HepG2 (cell line): ENCODE measurements at regions not wholly inside any gene's neighbourhood (a gene's known extent, or its start where the extent isn't known, plus 50 kb on each side); places are given as distances from the start of the nearest gene placed in this dataset.

Source experiments
- ATAC-seq: fragments of 200-7000 bp; cut with Tn5 transposase; 3 replicates; pipeline ENCODE4 v1.9.1; 2020; ENCODE audit warnings: mild to moderate bottlenecking, moderate library complexity
- BruUV-seq: library from RNA; stranded (reverse); fragments of 400-500 nt; replicated peaks from 2 replicates; lab custom pipeline; 2021; lab: Mats Ljungman, UMichigan
- CTCF ChIA-PET: fragments of 300-600 bp; formaldehyde crosslinking; extraction: SDS; loops from one replicate; lab custom pipeline; 2021; ENCODE audit warnings: low total read pairs, inconsistent platforms, low intra/inter-chr PET ratio; lab: Yijun Ruan, JAX
- POLR2A ChIA-PET: fragments of 350-600 bp; sonication (Branson Sonifier 250); formaldehyde crosslinking; loops from one replicate; lab custom pipeline; 2020; ENCODE audit warnings: antibody characterized with exemption, inconsistent platforms; lab: Yijun Ruan, JAX
- DNase-seq: peaks from one replicate; pipeline ENCODE4 v3.0.0-alpha.2; 2015; ENCODE audit warnings: low spot score
- FAIRE-seq: peaks from 3 replicates; lab custom pipeline; 2011; peaks lifted over from hg19 to GRCh38; lab: Jason Lieb, UNC
- H2AFZ ChIP-seq: one replicate; pipeline ENCODE4 v1.6.1; 2011; ENCODE audit warnings: low read length, inconsistent platforms
- H3K27ac ChIP-seq: fragments of 300-600 bp; 3 replicates; pipeline ENCODE4 v1.8.0; 2011; ENCODE audit warnings: mixed run types, mild to moderate bottlenecking, mixed read lengths, low read length, inconsistent platforms; ENCODE audit not compliant: insufficient read depth; ENCODE audit errors: extremely low read length
- H3K27me3 ChIP-seq, 2 experiments: fragments of 200-600 bp in 1 of 2; 2 replicates in 1 of 2; 3 replicates in 1 of 2; pipeline versions ENCODE4 v1.6.0 to v1.8.0; 2011; ENCODE audit warnings: low read length in 2 of 2, mild to moderate bottlenecking in 2 of 2, moderate library complexity in 2 of 2, inconsistent platforms in 1 of 2; ENCODE audit not compliant: insufficient read depth in 2 of 2, control insufficient read depth in 1 of 2
- H3K36me3 ChIP-seq, 2 experiments: fragments of 200-600 bp in 1 of 2; replicated peaks in 1 of 2; 2 replicates in 1 of 2; 3 replicates in 1 of 2; pipeline versions ENCODE4 v1.5.1 to v1.8.0; 2011; ENCODE audit warnings: low read length in 2 of 2, inconsistent platforms in 1 of 2; ENCODE audit not compliant: insufficient read depth in 2 of 2, control insufficient read depth in 1 of 2
- H3K4me1 ChIP-seq: 2 replicates; pipeline ENCODE4 v1.5.1; 2012; ENCODE audit warnings: low read length, inconsistent platforms; ENCODE audit not compliant: insufficient read depth
- H3K4me2 ChIP-seq: 2 replicates; pipeline ENCODE4 v1.6.0; 2011; ENCODE audit warnings: low read depth, low read length, inconsistent platforms
- H3K4me3 ChIP-seq, 3 experiments: fragments of 200-600 bp in 1 of 3; sonication (generic), shearing (Covaris generic) in 1 of 3; replicated peaks in 1 of 3; 2 replicates each; pipeline ENCODE4 v1.5.1; 2011 to 2016; ENCODE audit warnings: low read length in 3 of 3, inconsistent platforms in 2 of 3, low read depth in 2 of 3, mild to moderate bottlenecking in 2 of 3, control low read depth in 1 of 3, mixed read lengths in 1 of 3; ENCODE audit not compliant: insufficient read depth in 1 of 3
- H3K79me2 ChIP-seq: one replicate; pipeline ENCODE4 v1.6.1; 2011; ENCODE audit warnings: low read length, inconsistent platforms; ENCODE audit not compliant: insufficient read depth
- H3K9ac ChIP-seq: 2 replicates; pipeline ENCODE4 v1.6.0; 2011; ENCODE audit warnings: mild to moderate bottlenecking, low read depth, low read length, inconsistent platforms; ENCODE audit not compliant: insufficient read depth
- H3K9me3 ChIP-seq: 2 replicates; pipeline ENCODE4 v1.5.1; 2012; ENCODE audit warnings: mild to moderate bottlenecking, low read length
- H4K20me1 ChIP-seq: 2 replicates; pipeline ENCODE4 v1.6.0; 2011; ENCODE audit warnings: inconsistent platforms, mild to moderate bottlenecking, low read length, moderate library complexity; ENCODE audit not compliant: insufficient read depth
- ARID2 ChIP-seq: sonication (generic); formaldehyde crosslinking; IDR thresholded peaks from 2 replicates; pipeline ENCODE4 v1.8.1; 2022; ENCODE audit warnings: mild to moderate bottlenecking, missing genetic modification reagents, borderline replicate concordance
- ETV6 ChIP-seq: sonication (generic); formaldehyde crosslinking; conservative IDR thresholded peaks from 2 replicates; pipeline ENCODE4 v1.4.0; 2020; ENCODE audit warnings: missing genetic modification reagents
- MAFK ChIP-seq, 2 experiments: IDR thresholded peaks in 1 of 2; conservative IDR thresholded peaks in 1 of 2; 2 replicates each; pipeline ENCODE4 v1.6.1; 2011; ENCODE audit warnings: improper control_type of control experiment in 2 of 2, low read length in 2 of 2
- TEAD2 ChIP-seq: sonication (generic); formaldehyde crosslinking; IDR thresholded peaks from 2 replicates; pipeline ENCODE4 v1.9.0; 2021; ENCODE audit warnings: missing genetic modification reagents
- ZBTB20 ChIP-seq: sonication (generic); formaldehyde crosslinking; IDR thresholded peaks from 2 replicates; pipeline ENCODE4 v1.8.1; 2023; ENCODE audit warnings: missing genetic modification reagents, low read depth, mild to moderate bottlenecking, borderline replicate concordance
- ZFX ChIP-seq: sonication (generic); formaldehyde crosslinking; IDR thresholded peaks from 2 replicates; pipeline ENCODE4 v1.4.0; 2020; ENCODE audit warnings: mild to moderate bottlenecking, low read depth, missing genetic modification reagents, moderate library complexity
- ZNF263 ChIP-seq: sonication (generic); formaldehyde crosslinking; IDR thresholded peaks from 2 replicates; pipeline ENCODE4 v1.4.0; 2020; ENCODE audit warnings: missing genetic modification reagents
- ZNF33A ChIP-seq: sonication (generic); formaldehyde crosslinking; IDR thresholded peaks from 2 replicates; pipeline ENCODE4 v1.5.1; 2020; ENCODE audit warnings: missing genetic modification reagents, mild to moderate bottlenecking, moderate library complexity, borderline replicate concordance
- WGBS: methylation state at CpG from one replicate; pipeline ENCODE4 v1.1.6; 2017; ENCODE audit warnings: low lambda C conversion rate; 5-methylcytosine and 5-hydroxymethylcytosine counted together
- in situ Hi-C: cut with HindIII; loops from 2 replicates; pipeline ENCODE4 v1.10.0; 2017; ENCODE audit warnings: low pct_unique_long_range_greater_than_20kb; ENCODE audit not compliant: extremely low pct_ligation_motif_present
- intact Hi-C: fragments of 100-400 bp; cut with micrococcal nuclease; formaldehyde crosslinking; loops from one replicate; pipeline ENCODE4 v1.10.0; 2022; ENCODE audit not compliant: unreplicated experiment
- TF ChIP-seq, protein P1 (sequence below), 2 experiments: fragments of 450-650 bp in 1 of 2; sonication (generic) in 1 of 2; formaldehyde crosslinking in 1 of 2; IDR thresholded peaks; 2 replicates each; pipeline versions ENCODE4 v1.6.1 to v1.8.0; 2016 to 2022; ENCODE audit warnings: antibody characterized with exemption in 1 of 2, mild to moderate bottlenecking in 1 of 2, missing genetic modification reagents in 1 of 2
- TF ChIP-seq, protein P2 (sequence below), 2 experiments: sonication (generic) in 1 of 2; formaldehyde crosslinking in 1 of 2; IDR thresholded peaks; 2 replicates each; pipeline versions ENCODE4 v1.4.0 to v1.6.1; 2016 to 2020; ENCODE audit warnings: borderline replicate concordance in 1 of 2, low read depth in 1 of 2, mild to moderate bottlenecking in 1 of 2, missing genetic modification reagents in 1 of 2
- TF ChIP-seq, protein P3 (sequence below): IDR thresholded peaks from 2 replicates; pipeline ENCODE4 v1.6.1; 2016; ENCODE audit warnings: missing genetic modification reagents, missing compliant biosample characterization

DNA sequence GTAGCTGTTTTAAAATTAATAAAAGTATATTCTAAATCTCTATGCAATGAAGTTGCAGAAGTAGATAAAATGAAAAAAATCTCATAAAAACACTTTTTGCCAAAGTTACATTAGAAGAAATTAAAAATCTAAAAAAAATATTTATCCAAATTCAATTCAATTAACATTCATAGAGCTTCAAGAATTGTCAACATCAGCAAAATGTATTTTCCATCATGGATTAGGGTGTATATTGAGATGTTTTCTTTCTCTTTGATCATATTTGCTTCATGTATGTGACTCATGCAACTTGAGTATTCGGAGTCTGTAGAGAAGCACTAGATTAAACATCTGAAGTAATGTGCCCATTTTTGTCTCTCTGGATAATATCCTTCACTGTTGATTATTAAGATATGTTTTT, 415.3 kb upstream of the FAM174A start:
- no peaks in the 10 kb centered on the region for H3K36me3 ChIP-seq
- BruUV-seq: no TSS peak
- no peaks in the 10 kb centered on the region for H3K27me3 ChIP-seq
- H2AFZ ChIP-seq: no peak overlapping the region
- intact Hi-C loops: no loop called here
- WGBS: 0% methylated on average over 1 of the region's 1 CpG
- ChIA-PET CTCF (no interaction called here), POLR2A (no interaction called here)
- H4K20me1 ChIP-seq: no peaks in the 10 kb centered on the region
- ATAC-seq (no peak), FAIRE-seq (no peak), DNase-seq (no peak)
- in situ Hi-C loops: no loop called here
- no peaks in the 10 kb centered on the region for H3K79me2 ChIP-seq
- H3K4me3 ChIP-seq: no peak overlapping the region
- H3K27ac ChIP-seq: no peak overlapping the region
- no peak overlapping the region for H3K4me2 ChIP-seq
- H3K4me1 ChIP-seq: no peaks in the 10 kb centered on the region
- no peak overlapping the region for H3K9ac ChIP-seq
- H3K9me3 ChIP-seq: no peaks in the 10 kb centered on the region
- TF ChIP-seq MAFK (conservative IDR thresholded peaks at IDR 0.05 in 1 of 2, IDR thresholded peaks at IDR 0.05 in 1 of 2; ENCODE audit: low read length in 2 of 2): peak; percentile 79 to 89
- TF ChIP-seq, protein P1, sequence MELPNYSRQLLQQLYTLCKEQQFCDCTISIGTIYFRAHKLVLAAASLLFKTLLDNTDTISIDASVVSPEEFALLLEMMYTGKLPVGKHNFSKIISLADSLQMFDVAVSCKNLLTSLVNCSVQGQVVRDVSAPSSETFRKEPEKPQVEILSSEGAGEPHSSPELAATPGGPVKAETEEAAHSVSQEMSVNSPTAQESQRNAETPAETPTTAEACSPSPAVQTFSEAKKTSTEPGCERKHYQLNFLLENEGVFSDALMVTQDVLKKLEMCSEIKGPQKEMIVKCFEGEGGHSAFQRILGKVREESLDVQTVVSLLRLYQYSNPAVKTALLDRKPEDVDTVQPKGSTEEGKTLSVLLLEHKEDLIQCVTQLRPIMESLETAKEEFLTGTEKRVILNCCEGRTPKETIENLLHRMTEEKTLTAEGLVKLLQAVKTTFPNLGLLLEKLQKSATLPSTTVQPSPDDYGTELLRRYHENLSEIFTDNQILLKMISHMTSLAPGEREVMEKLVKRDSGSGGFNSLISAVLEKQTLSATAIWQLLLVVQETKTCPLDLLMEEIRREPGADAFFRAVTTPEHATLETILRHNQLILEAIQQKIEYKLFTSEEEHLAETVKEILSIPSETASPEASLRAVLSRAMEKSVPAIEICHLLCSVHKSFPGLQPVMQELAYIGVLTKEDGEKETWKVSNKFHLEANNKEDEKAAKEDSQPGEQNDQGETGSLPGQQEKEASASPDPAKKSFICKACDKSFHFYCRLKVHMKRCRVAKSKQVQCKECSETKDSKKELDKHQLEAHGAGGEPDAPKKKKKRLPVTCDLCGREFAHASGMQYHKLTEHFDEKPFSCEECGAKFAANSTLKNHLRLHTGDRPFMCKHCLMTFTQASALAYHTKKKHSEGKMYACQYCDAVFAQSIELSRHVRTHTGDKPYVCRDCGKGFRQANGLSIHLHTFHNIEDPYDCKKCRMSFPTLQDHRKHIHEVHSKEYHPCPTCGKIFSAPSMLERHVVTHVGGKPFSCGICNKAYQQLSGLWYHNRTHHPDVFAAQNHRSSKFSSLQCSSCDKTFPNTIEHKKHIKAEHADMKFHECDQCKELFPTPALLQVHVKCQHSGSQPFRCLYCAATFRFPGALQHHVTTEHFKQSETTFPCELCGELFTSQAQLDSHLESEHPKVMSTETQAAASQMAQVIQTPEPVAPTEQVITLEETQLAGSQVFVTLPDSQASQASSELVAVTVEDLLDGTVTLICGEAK (IDR thresholded peaks at IDR 0.05): no peak
- TF ChIP-seq, protein P1 (CRISPR knock-in tag; IDR thresholded peaks at IDR 0.05): no peak
- TF ChIP-seq ZNF263 (CRISPR knock-in tag): no peak
- TF ChIP-seq ZNF33A (CRISPR knock-in tag): no peak
- TF ChIP-seq ETV6 (CRISPR knock-in tag): no peak
- TF ChIP-seq, protein P2, sequence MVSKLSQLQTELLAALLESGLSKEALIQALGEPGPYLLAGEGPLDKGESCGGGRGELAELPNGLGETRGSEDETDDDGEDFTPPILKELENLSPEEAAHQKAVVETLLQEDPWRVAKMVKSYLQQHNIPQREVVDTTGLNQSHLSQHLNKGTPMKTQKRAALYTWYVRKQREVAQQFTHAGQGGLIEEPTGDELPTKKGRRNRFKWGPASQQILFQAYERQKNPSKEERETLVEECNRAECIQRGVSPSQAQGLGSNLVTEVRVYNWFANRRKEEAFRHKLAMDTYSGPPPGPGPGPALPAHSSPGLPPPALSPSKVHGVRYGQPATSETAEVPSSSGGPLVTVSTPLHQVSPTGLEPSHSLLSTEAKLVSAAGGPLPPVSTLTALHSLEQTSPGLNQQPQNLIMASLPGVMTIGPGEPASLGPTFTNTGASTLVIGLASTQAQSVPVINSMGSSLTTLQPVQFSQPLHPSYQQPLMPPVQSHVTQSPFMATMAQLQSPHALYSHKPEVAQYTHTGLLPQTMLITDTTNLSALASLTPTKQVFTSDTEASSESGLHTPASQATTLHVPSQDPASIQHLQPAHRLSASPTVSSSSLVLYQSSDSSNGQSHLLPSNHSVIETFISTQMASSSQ (IDR thresholded peaks at IDR 0.05; ENCODE audit: low read depth): no peak
- TF ChIP-seq, protein P2 (CRISPR knock-in tag; IDR thresholded peaks at IDR 0.05; ENCODE audit: borderline replicate concordance): no peak
- TF ChIP-seq ZFX: no peak
- no peak for TF ChIP-seq TEAD2 (CRISPR knock-in tag)
- TF ChIP-seq ZBTB20 (CRISPR knock-in tag): no peak
- TF ChIP-seq ARID2: no peak
- TF ChIP-seq, protein P3, sequence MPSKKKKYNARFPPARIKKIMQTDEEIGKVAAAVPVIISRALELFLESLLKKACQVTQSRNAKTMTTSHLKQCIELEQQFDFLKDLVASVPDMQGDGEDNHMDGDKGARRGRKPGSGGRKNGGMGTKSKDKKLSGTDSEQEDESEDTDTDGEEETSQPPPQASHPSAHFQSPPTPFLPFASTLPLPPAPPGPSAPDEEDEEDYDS (CRISPR knock-in tag): no peak
